ENCODE measurements at regions not wholly inside any gene's neighbourhood (a gene's known extent, or its start where the extent isn't known, plus 50 kb on each side); places are given as distances from the start of the nearest gene placed in this dataset.

DNA sequence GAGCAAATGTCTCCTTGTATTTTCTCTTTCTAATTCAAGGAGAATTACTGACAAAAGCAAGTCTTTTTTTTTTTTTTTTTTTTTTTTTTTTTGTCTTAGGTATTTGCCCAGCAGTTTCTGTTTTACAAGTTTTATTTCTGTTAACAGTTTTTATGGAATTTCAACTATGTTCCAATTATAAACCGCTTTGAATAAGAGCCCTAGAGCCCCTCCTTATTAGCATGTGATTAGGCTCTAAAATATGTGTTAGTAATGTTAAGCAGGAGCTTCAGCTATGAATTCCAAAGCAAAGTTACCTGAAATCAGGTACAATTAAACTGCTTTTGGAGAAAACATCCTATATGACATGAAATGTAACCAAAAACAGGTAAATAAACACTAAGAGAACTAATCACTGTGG lies 997.0 kb upstream of the POT1 start:
- TF ChIP-seq, protein P1, sequence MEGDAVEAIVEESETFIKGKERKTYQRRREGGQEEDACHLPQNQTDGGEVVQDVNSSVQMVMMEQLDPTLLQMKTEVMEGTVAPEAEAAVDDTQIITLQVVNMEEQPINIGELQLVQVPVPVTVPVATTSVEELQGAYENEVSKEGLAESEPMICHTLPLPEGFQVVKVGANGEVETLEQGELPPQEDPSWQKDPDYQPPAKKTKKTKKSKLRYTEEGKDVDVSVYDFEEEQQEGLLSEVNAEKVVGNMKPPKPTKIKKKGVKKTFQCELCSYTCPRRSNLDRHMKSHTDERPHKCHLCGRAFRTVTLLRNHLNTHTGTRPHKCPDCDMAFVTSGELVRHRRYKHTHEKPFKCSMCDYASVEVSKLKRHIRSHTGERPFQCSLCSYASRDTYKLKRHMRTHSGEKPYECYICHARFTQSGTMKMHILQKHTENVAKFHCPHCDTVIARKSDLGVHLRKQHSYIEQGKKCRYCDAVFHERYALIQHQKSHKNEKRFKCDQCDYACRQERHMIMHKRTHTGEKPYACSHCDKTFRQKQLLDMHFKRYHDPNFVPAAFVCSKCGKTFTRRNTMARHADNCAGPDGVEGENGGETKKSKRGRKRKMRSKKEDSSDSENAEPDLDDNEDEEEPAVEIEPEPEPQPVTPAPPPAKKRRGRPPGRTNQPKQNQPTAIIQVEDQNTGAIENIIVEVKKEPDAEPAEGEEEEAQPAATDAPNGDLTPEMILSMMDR (IDR thresholded peaks at IDR 0.05), result no peak
- no peak for TF ChIP-seq POLR2A (IDR thresholded peaks at IDR 0.05)

All from testis (tissue), 2 donors.